Cardiac fibroblast (primary cell): ENCODE measurements at regions not wholly inside any gene's neighbourhood (a gene's known extent, or its start where the extent isn't known, plus 50 kb on each side); places are given as distances from the start of the nearest gene placed in this dataset.

Experiments used
- DNase-seq, 2 donors: peaks; one replicate each; pipeline versions ENCODE4 v3.0.0 to v3.0.0-alpha.2; 2010; ENCODE audit warnings: low read depth in 2 of 2
- H3K4me3 ChIP-seq, 2 donors: replicated peaks in 1 of 2; 1 replicate in 1 of 2; 2 replicates in 1 of 2; pipeline ENCODE4 v1.5.1; 2011; ENCODE audit warnings: low read depth in 2 of 2, low read length in 2 of 2, mild to moderate bottlenecking in 2 of 2, moderate library complexity in 1 of 2
- CTCF ChIP-seq: IDR thresholded peaks from one replicate; pipeline ENCODE4 v1.5.1; 2011; ENCODE audit warnings: low read depth, mild to moderate bottlenecking, low read length, inconsistent platforms

GRCh38 chr3:68402235-68402918, 530.0 kb downstream of the TAFA4 start:
- no peak for TF ChIP-seq CTCF
- no peak for DNase-seq
- no peak overlapping the region for H3K4me3 ChIP-seq

GRCh38 chr3:68378631-68379030, 553.7 kb downstream of the TAFA4 start:
- no peak overlapping the region for H3K4me3 ChIP-seq
- no peak for TF ChIP-seq CTCF
- DNase-seq = no peak

- TF ChIP-seq CTCF = no peak
- DNase-seq = no peak
- no peak overlapping the region for H3K4me3 ChIP-seq
Observed at GRCh38 chr3:68373727-68374126, 558.6 kb downstream of the TAFA4 start.

GRCh38 chr3:68363796-68364195, 568.6 kb downstream of the TAFA4 start:
- H3K4me3 ChIP-seq = no peak overlapping the region
- TF ChIP-seq CTCF = no peak
- no peak for DNase-seq

- H3K4me3 ChIP-seq = no peak overlapping the region
- DNase-seq = no peak
- TF ChIP-seq CTCF = no peak
Observed at GRCh38 chr3:68360492-68360891, 571.9 kb downstream of the TAFA4 start.

GRCh38 chr3:68345781-68346180, 586.6 kb downstream of the TAFA4 start:
- no peak for TF ChIP-seq CTCF
- no peak for DNase-seq
- H3K4me3 ChIP-seq = no peak overlapping the region

- no peak for TF ChIP-seq CTCF
- no peak for DNase-seq
- H3K4me3 ChIP-seq = no peak overlapping the region
Observed at GRCh38 chr3:68342426-68342825, 589.9 kb downstream of the TAFA4 start.
